Aorta (tissue), 5 donors: ENCODE measurements at regions not wholly inside any gene's neighbourhood (a gene's known extent, or its start where the extent isn't known, plus 50 kb on each side); places are given as distances from the start of the nearest gene placed in this dataset.

ENCODE experiments used
- ATAC-seq: fragments of 200-7000 bp; cut with Tn5 transposase; one replicate; pipeline ENCODE4 v1.9.1; 2022; ENCODE audit warnings: moderate library complexity; ENCODE audit not compliant: low FRiP score
- DNase-seq, 2 donors: peaks; one replicate each; pipeline ENCODE4 v3.0.0-alpha.2; 2020
- H3K27ac ChIP-seq, 2 donors: one replicate each; pipeline ENCODE4 v1.5.1; 2013; ENCODE audit warnings: low read length in 2 of 2, mild to moderate bottlenecking in 2 of 2, moderate library complexity in 2 of 2, control low read depth in 1 of 2, inconsistent platforms in 1 of 2, low read depth in 1 of 2
- H3K27me3 ChIP-seq, 2 donors: one replicate each; pipeline ENCODE4 v1.6.1; 2013; ENCODE audit warnings: control low read depth in 1 of 2, low read length in 1 of 2, mild to moderate bottlenecking in 1 of 2, moderate library complexity in 1 of 2; ENCODE audit not compliant: insufficient read depth in 2 of 2, control insufficient read depth in 1 of 2
- H3K36me3 ChIP-seq, 2 donors: one replicate each; pipeline ENCODE4 v1.6.1; 2013; ENCODE audit warnings: control low read depth in 1 of 2, low read length in 1 of 2, mild to moderate bottlenecking in 1 of 2; ENCODE audit not compliant: insufficient read depth in 2 of 2, control insufficient read depth in 1 of 2
- H3K4me1 ChIP-seq, 2 donors: one replicate each; pipeline ENCODE4 v1.6.1; 2013; ENCODE audit warnings: low read length in 2 of 2, control low read depth in 1 of 2, mild to moderate bottlenecking in 1 of 2, moderate library complexity in 1 of 2; ENCODE audit not compliant: insufficient read depth in 2 of 2, control insufficient read depth in 1 of 2
- H3K4me3 ChIP-seq, 2 donors: one replicate each; pipeline ENCODE4 v1.5.1; 2013; ENCODE audit warnings: low read length in 2 of 2, control low read depth in 1 of 2, mild to moderate bottlenecking in 1 of 2
- H3K9me3 ChIP-seq: one replicate; pipeline ENCODE4 v1.6.1; 2013; ENCODE audit warnings: mild to moderate bottlenecking, low read length; ENCODE audit not compliant: control insufficient read depth
- WGBS, 2 donors: extraction: QIAGEN DNeasy Blood & Tissue Kit; methylation state at CpG; one replicate each; pipeline ENCODE4 v1.1.7; 2013; 5-methylcytosine and 5-hydroxymethylcytosine counted together
- intact Hi-C, 2 donors: fragments of 100-400 bp; cut with DNase I; formaldehyde crosslinking; loops; one replicate each; pipeline versions ENCODE4 v1.14.2 to v1.15.0; 2022
- donor health status: healthy with polysubstance abuse.
- donor health status: Bipolar disorder and iron deficiency.
- donor health status: DM: no; HTN: no; CAD: no.
- donor health status: DM: no; HTN: no; CAD: no.
- donor health status: DM: yes; HTN: yes; CAD: no.

DNA sequence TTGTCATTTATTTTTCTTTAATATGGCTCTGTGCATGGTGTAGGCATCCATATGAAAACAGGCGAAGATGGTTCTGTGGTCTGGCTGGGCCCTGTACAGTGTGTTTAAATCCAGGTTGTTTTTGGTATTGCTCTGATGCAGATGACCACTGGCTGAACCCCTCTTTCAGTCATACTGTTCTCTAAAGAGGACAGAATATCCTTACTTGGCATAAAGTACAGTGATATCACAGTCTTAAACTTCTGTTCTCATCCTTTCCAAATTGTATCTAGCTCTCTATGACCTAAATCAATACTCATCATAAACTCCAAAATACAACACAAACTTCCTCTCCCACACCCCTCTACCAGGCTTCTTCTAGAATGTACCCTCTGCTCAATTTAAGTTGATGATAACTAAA lies 252.7 kb upstream of the FAR2 start:
- Histone ChIP-seq H3K36me3 (no peaks in the 10 kb centered on the region), H3K9me3 (peaks cover under 1% of the 10 kb centered on the region), H3K4me1 (no peaks in the 10 kb centered on the region), H3K27ac (no peak overlapping the region), H3K27me3 (no peaks in the 10 kb centered on the region), H3K4me3 (no peak overlapping the region)
- DNase-seq (no peak), ATAC-seq (no peak)
- intact Hi-C loops: no loop called here
- WGBS, 2 donors: 95 to 100% methylated on average over 1 of the region's 1 CpG

DNA sequence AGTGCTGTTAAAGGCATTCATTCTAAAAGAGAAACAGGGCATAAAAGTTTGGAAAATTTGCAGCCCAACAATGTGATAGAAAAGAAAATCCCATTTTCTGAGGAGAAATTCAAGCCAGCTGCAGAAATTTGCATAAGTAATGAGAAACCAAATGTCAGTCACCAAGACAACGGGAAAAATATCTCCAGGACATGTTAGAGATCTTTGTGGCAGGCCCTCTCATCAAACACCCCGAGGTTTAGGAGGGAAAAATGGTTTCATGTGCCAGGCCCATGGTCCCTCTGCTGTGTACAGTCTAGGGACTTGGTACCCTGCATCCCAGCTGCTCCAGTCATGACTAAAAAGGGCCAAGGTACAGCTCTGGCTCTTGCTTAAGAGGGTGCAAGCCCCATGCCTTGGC lies 251.0 kb upstream of the FAR2 start:
- no peak for ATAC-seq
- Histone ChIP-seq H3K36me3 (no peaks in the 10 kb centered on the region), H3K27ac (no peak overlapping the region), H3K4me3 (no peak overlapping the region), H3K27me3 (no peaks in the 10 kb centered on the region), H3K9me3 (peaks cover 1% of the 10 kb centered on the region), H3K4me1 (no peaks in the 10 kb centered on the region)
- no peak for DNase-seq
- WGBS, 2 donors: 66 to 67% methylated on average over 2 of the region's 2 CpGs
- intact Hi-C loops: no loop called here

DNA sequence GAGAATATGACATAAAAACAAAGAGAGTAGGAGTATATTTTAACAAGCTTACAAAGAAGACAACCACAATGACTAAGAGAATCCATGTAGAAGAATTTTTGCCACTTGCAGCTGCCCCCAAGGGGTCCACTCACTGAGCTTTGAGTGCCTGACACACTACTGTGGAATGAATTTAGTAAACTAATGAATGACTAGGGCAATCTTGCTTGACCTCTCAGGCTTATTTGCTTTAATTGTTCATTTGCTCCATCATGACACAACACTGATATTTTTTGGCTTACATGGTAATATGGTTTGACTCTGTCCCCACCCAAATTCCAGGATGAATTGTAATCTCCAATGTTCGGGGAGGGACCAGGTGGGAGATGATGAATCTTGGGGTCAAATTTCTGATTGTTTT lies 249.1 kb upstream of the FAR2 start:
- ATAC-seq: no peak
- no peak overlapping the region for H3K4me3 ChIP-seq
- intact Hi-C loops: no loop called here

DNA sequence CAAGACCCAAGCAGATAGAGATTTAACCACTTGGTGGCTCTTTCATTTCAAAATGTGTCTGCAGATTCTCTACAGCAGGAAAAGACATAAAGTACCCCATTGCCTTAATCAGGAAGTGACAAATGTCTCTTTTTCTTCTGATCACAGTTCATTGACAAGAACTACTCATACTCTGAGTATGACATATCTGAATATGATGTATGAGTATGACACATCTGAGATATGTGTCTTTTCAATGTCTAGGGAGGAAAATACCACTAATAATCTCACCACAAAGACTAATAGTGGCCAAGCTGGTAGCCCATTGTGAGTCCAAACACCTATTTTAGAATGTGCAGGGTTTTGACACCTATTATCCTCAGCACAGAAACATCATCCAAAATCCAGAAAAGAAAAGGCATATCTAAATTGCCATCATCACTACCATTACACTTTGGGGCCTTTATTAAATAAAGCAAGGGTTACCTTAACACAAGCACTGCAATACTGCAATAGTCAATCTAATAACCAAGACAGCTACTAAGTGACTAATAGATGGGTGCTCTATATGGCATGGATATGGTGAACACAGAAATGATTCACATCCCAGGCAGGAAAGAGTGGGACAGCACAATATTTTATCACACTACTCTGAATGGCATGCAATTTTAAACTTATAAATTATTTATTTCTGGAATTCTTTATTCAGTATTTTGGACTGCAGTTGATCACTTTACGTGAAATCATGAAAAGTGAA lies 243.7 kb upstream of the FAR2 start:
- WGBS, 2 donors: 79 to 83% methylated on average over 1 of the region's 1 CpG

More for the DNA sequence above, 249.1 kb upstream of the FAR2 start:
- H3K9me3 ChIP-seq: peaks cover 1% of the 10 kb centered on the region
- no peaks in the 10 kb centered on the region for H3K36me3 ChIP-seq
- no peak for DNase-seq
- no peak overlapping the region for H3K27ac ChIP-seq
- 66 to 76% methylated on average over 1 of the region's 1 CpG for WGBS, 2 donors
- H3K4me1 ChIP-seq: no peaks in the 10 kb centered on the region
- H3K27me3 ChIP-seq: no peaks in the 10 kb centered on the region

DNA sequence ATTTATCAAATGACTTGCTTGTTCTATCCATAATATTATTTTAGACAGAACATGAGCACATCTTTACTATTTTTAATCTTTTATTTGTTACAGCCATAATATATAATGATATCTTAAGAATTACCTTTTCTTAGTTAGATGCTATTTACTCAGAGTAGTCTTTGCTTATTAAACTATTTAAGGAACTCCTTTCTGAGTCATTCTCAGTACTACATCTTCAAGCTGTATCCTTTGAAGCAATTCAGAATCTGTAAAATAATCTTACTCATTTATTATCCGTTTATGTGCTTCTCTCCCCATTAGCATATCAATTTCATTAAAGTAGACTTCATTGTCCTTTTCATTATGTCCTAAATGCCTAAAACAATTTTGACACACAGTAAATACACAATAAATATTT lies 240.4 kb upstream of the FAR2 start:
- 76 to 83% methylated on average over 1 of the region's 1 CpG for WGBS, 2 donors
- Histone ChIP-seq H3K27me3 (no peaks in the 10 kb centered on the region), H3K36me3 (no peaks in the 10 kb centered on the region), H3K4me1 (no peaks in the 10 kb centered on the region), H3K9me3 (peaks cover 4% of the 10 kb centered on the region), H3K4me3 (no peak overlapping the region), H3K27ac (no peak overlapping the region)
- no peak for ATAC-seq
- intact Hi-C loops: no loop called here
- no peak for DNase-seq

More for the DNA sequence above, 243.7 kb upstream of the FAR2 start:
- no peaks in the 10 kb centered on the region for H3K4me1 ChIP-seq
- peaks cover 1% of the 10 kb centered on the region for H3K9me3 ChIP-seq
- DNase-seq: no peak
- H3K27me3 ChIP-seq: no peaks in the 10 kb centered on the region
- H3K36me3 ChIP-seq: no peaks in the 10 kb centered on the region
- intact Hi-C loops: no loop called here
- no peak overlapping the region for H3K4me3 ChIP-seq
- H3K27ac ChIP-seq: no peak overlapping the region
- no peak for ATAC-seq

DNA sequence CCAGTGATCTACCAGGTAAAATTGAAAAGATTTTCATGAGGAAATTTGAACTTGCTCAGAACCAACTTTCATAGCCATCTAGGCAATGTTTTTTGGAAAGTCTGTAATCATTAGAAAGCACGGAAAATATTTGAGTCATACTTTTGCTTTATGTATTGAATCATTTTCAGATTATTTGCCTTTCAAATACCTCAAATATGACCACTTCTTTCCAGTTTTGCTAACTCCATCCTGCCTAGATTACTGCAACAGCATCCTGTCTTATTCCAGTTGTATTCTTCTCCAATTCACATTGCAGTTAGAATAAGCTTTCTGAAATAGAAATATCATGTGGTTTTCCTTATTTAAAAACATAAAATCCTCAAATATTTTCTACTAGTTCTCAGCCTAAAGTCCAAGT lies 239.8 kb upstream of the FAR2 start:
- intact Hi-C loops: no loop called here

DNA sequence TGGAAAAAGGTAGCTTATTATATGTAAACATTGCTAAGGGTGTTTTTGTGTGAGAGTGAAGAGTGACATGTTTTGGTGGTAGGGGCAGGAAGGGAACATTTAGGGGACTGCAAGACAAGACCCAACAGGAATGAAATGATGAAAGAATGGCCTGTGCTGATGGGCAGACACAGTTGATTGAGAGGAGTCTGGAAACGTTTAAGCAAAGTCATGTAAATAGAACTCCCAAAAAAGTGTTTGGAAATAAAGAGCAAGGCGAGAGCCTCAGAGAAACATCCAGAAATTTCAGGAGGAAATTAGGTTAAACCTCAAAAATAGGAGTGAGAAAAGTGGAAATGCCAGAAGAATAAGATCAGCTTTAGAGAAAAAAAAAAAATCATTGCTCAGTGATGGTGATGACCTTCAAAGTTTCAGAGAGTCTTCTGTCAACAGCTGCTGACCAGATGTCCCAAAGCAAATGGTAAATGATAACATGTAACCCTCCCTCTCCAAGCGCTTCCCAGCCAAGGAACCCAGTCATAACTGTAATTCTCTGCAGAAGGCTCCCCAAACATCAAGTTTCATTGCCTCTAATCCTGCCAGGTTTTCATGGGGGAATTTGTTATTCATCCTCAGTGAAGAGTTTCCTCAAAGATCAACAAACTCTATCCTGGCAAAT lies 223.2 kb upstream of the FAR2 start:
- H3K27me3 ChIP-seq: no peaks in the 10 kb centered on the region
- H3K4me3 ChIP-seq: no peak overlapping the region
- no peak for ATAC-seq
- intact Hi-C loops: no loop called here
- H3K4me1 ChIP-seq: no peaks in the 10 kb centered on the region
- 24 to 41% methylated on average over 3 of the region's 3 CpGs for WGBS, 2 donors
- no peak overlapping the region for H3K27ac ChIP-seq
- H3K9me3 ChIP-seq: no peaks in the 10 kb centered on the region
- DNase-seq: no peak
- no peaks in the 10 kb centered on the region for H3K36me3 ChIP-seq

More for the DNA sequence above, 239.8 kb upstream of the FAR2 start:
- no peak overlapping the region for H3K27ac ChIP-seq
- no peak for DNase-seq
- H3K4me1 ChIP-seq: no peaks in the 10 kb centered on the region
- no peak overlapping the region for H3K4me3 ChIP-seq
- WGBS, 2 donors: 20 to 22% methylated on average over 1 of the region's 1 CpG
- H3K27me3 ChIP-seq: no peaks in the 10 kb centered on the region
- H3K9me3 ChIP-seq: peaks cover 6% of the 10 kb centered on the region
- ATAC-seq: no peak
- no peaks in the 10 kb centered on the region for H3K36me3 ChIP-seq

DNA sequence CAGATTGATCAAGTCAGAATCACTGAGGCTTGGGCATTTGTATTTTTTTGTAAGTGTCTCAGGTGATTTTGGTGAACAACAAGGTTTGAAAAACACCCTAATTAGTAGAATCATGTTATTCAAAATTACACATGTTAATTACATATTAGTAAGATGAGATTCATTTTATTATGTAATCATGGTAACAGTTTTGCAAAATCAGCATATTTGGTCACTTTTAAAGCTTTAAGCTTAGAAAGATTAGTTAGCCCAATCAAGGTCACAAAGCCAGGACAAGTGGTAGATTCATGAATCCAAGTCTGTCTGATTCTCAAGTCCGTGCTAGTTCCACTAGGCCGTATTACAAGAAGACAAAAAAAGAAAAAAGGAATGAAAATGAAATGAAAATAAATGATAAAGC lies 218.4 kb upstream of the FAR2 start:
- intact Hi-C loops: no loop called here
- H3K36me3 ChIP-seq: no peaks in the 10 kb centered on the region
- H3K4me1 ChIP-seq: no peaks in the 10 kb centered on the region
- no peak for ATAC-seq
- H3K9me3 ChIP-seq: no peaks in the 10 kb centered on the region
- no peaks in the 10 kb centered on the region for H3K27me3 ChIP-seq
- DNase-seq: no peak
- H3K27ac ChIP-seq: no peak overlapping the region
- H3K4me3 ChIP-seq: no peak overlapping the region
- 84 to 89% methylated on average over 2 of the region's 2 CpGs for WGBS, 2 donors

DNA sequence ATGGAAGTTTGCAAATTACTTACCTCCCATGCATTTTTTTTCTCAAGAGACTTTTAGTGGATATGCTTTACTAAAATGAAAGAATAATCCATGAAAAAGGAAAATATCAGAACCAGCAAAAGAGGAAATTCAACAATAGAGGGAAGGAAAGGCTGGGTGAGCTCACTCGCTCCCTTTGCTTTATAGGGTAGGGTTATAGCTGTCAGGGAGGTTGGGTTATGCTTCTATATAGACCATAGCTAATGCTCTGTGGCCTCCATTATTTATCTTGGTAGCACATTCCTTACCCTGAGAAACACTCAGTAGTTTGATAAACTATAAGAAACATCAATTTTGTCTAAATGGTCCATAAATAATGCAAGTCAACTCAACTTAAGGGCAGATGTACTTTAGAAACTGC lies 215.9 kb upstream of the FAR2 start:
- Histone ChIP-seq H3K4me1 (no peaks in the 10 kb centered on the region), H3K9me3 (no peaks in the 10 kb centered on the region), H3K27me3 (no peaks in the 10 kb centered on the region), H3K27ac (no peak overlapping the region), H3K4me3 (no peak overlapping the region), H3K36me3 (no peaks in the 10 kb centered on the region)
- WGBS, 2 donors: 69 to 78% methylated on average over 1 of the region's 1 CpG
- intact Hi-C loops: no loop called here
- DNase-seq (no peak), ATAC-seq (no peak)
